T-cell (primary cell): ENCODE measurements at regions not wholly inside any gene's neighbourhood (a gene's known extent, or its start where the extent isn't known, plus 50 kb on each side); places are given as distances from the start of the nearest gene placed in this dataset.
"Not testable (repeated sequence)": the region's sequence is repeated elsewhere in the genome, so short reads cannot be mapped to it uniquely, and the experiment has no call there.

Experiments
- ATAC-seq, 4 experiments: fragments of 200-7000 bp in 3 of 4; fragments of 150-1000 bp in 1 of 4; cut with Tn5 transposase; replicated peaks in 1 of 4; 1 replicate in 3 of 4; 2 replicates in 1 of 4; pipeline ENCODE4 v1.10.0; 2021; ENCODE audit warnings: moderate library complexity in 3 of 4, mild to moderate bottlenecking in 2 of 4, moderate number of reproducible peaks in 1 of 4
- CTCF ChIA-PET, 2 donors: fragments of 300-600 bp; sonication (Branson Sonifier 250); formaldehyde crosslinking; loops; one replicate each; lab custom pipeline; 2022; ENCODE audit warnings: antibody characterized with exemption in 2 of 2; lab: Charles Lee
- POLR2A ChIA-PET, 2 donors: fragments of 300-600 bp; sonication (Branson Sonifier 250); formaldehyde crosslinking; loops; one replicate each; lab custom pipeline; 2022; ENCODE audit warnings: antibody characterized with exemption in 2 of 2; lab: Charles Lee
- DNase-seq, 35 experiments: peaks; one replicate each; pipeline versions ENCODE4 v3.0.0 to v3.0.0-alpha.2; 2013 to 2023
- H3K27ac ChIP-seq: one replicate; pipeline ENCODE4 v1.5.1; 2013; ENCODE audit warnings: low read length
- H3K27me3 ChIP-seq, 2 experiments: replicated peaks in 1 of 2; 1 replicate in 1 of 2; 2 replicates in 1 of 2; pipeline versions ENCODE4 v1.6.1 to v1.7.0; 2013; ENCODE audit warnings: low read length in 1 of 2, mixed read lengths in 1 of 2; ENCODE audit not compliant: control insufficient read depth in 2 of 2, insufficient read depth in 2 of 2; ENCODE audit errors: extremely low read depth in 1 of 2
- H3K36me3 ChIP-seq, 2 donors: 1 replicate in 1 of 2; 2 replicates in 1 of 2; pipeline versions ENCODE4 v1.6.1 to v1.7.0; 2013; ENCODE audit warnings: low read length in 1 of 2; ENCODE audit not compliant: control insufficient read depth in 2 of 2, insufficient read depth in 1 of 2; ENCODE audit errors: extremely low read depth in 1 of 2
- H3K4me1 ChIP-seq, 2 experiments: 1 replicate in 1 of 2; 2 replicates in 1 of 2; pipeline versions ENCODE4 v1.6.1 to v1.7.0; 2013; ENCODE audit warnings: low read length in 2 of 2, mixed read lengths in 1 of 2; ENCODE audit not compliant: insufficient read depth in 2 of 2, control insufficient read depth in 1 of 2; ENCODE audit errors: extremely low read depth in 1 of 2
- H3K4me3 ChIP-seq, 2 donors: 1 replicate in 1 of 2; 2 replicates in 1 of 2; pipeline versions ENCODE4 v1.5.1 to v1.7.0; 2013; ENCODE audit warnings: mild to moderate bottlenecking in 2 of 2, low read length in 1 of 2, moderate library complexity in 1 of 2; ENCODE audit not compliant: control insufficient read depth in 1 of 2; ENCODE audit errors: extremely low read depth in 1 of 2
- H3K9me3 ChIP-seq: 2 replicates; pipeline ENCODE4 v1.7.0; 2013
- H3K27ac Mint-ChIP-seq, 2 donors: one replicate each; pipeline ENCODE4 v1.8.0; 2020 to 2021; ENCODE audit warnings: mild to moderate bottlenecking in 2 of 2, mixed read lengths in 2 of 2
- H3K27me3 Mint-ChIP-seq, 2 donors: one replicate each; pipeline ENCODE4 v1.8.0; 2021 to 2022; ENCODE audit warnings: mixed read lengths in 2 of 2
- H3K36me3 Mint-ChIP-seq: one replicate; pipeline ENCODE4 v1.8.0; 2021; ENCODE audit warnings: mixed read lengths
- H3K4me1 Mint-ChIP-seq, 3 donors: one replicate each; pipeline ENCODE4 v1.8.0; 2020 to 2022; ENCODE audit warnings: mixed read lengths in 3 of 3, mild to moderate bottlenecking in 1 of 3
- H3K4me3 Mint-ChIP-seq, 3 donors: one replicate each; pipeline ENCODE4 v1.8.0; 2020 to 2022; ENCODE audit warnings: mild to moderate bottlenecking in 3 of 3, mixed read lengths in 3 of 3, moderate library complexity in 3 of 3
- H3K9me3 Mint-ChIP-seq, 3 donors: one replicate each; pipeline ENCODE4 v1.8.0; 2020 to 2022; ENCODE audit warnings: mixed read lengths in 3 of 3
- WGBS: methylation state at CpG from one replicate; pipeline ENCODE4 v1.1.5; 2013; ENCODE audit warnings: missing lambda C conversion rate; ENCODE audit not compliant: insufficient coverage; 5-methylcytosine and 5-hydroxymethylcytosine counted together

- H3K27me3 Mint-ChIP-seq, H3K9me3 Mint-ChIP-seq, H3K36me3 ChIP-seq, H3K27ac Mint-ChIP-seq, CTCF ChIA-PET, DNase-seq, H3K9me3 ChIP-seq, H3K4me3 Mint-ChIP-seq, H3K36me3 Mint-ChIP-seq, H3K4me1 Mint-ChIP-seq, POLR2A ChIA-PET, H3K4me1 ChIP-seq, ATAC-seq, H3K4me3 ChIP-seq, H3K27me3 ChIP-seq, H3K27ac ChIP-seq: not testable (repeated sequence)
- no CpG with 5 or more reads among the region's 2 CpGs for WGBS
Measured at GRCh38 chr9:22658484-22658883, 211.9 kb downstream of the DMRTA1 start.

DNA sequence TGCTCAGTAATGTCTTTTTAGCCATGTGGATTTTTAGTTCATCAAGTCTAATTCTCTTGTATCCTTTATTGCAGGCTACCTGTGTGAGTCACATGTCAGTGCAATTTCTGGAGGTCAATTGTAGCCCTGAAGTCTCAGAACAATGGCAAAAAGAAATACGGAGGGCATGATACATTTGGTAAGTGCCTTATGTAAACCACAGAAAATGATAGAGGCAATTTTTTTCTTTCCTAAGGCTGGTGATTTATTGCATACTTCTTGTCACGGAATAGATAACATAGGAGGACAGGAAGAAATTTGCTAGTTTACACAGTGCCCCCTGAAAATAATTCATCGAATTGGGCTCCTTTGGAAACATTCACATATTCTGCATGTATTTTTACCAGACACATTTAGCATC, 235.9 kb downstream of the DMRTA1 start:
- ChIA-PET POLR2A (no interaction called here), CTCF (no interaction called here)
- Histone ChIP-seq H3K9me3 (no peaks in the 10 kb centered on the region), H3K27ac (no peak overlapping the region), H3K4me1 (no peaks in the 10 kb centered on the region), H3K36me3 (no peaks in the 10 kb centered on the region), H3K27me3 (no peaks in the 10 kb centered on the region), H3K4me3 (no peak overlapping the region)
- Mint-ChIP-seq H3K4me1 (no peaks in the 10 kb centered on the region), H3K9me3 (peaks cover 7 to 15% (median 9%) of the 10 kb centered on the region in 3 donors), H3K4me3 (no peak overlapping the region), H3K27ac (no peak overlapping the region), H3K27me3 (no peaks in the 10 kb centered on the region), H3K36me3 (no peaks in the 10 kb centered on the region)
- no peak for ATAC-seq
- no peak for DNase-seq
- 60% methylated on average over 1 of the region's 3 CpGs for WGBS

GRCh38 chr9:22682961-22683699, 236.5 kb downstream of the DMRTA1 start:
- H3K36me3 Mint-ChIP-seq: no peaks in the 10 kb centered on the region
- ATAC-seq (no peak), DNase-seq (no peak)
- no CpG with 5 or more reads among the region's 4 CpGs for WGBS
- no peak overlapping the region for H3K27ac Mint-ChIP-seq
- Histone ChIP-seq H3K9me3 (no peaks in the 10 kb centered on the region), H3K27ac (no peak overlapping the region), H3K36me3 (no peaks in the 10 kb centered on the region), H3K27me3 (no peaks in the 10 kb centered on the region), H3K4me3 (no peak overlapping the region), H3K4me1 (no peaks in the 10 kb centered on the region)
- peaks cover 9 to 13% (median 11%) of the 10 kb centered on the region in 3 donors for H3K9me3 Mint-ChIP-seq
- no peak overlapping the region for H3K4me3 Mint-ChIP-seq
- POLR2A ChIA-PET: no interaction called here
- H3K27me3 Mint-ChIP-seq: no peaks in the 10 kb centered on the region
- CTCF ChIA-PET: no interaction called here
- H3K4me1 Mint-ChIP-seq: no peaks in the 10 kb centered on the region

DNA sequence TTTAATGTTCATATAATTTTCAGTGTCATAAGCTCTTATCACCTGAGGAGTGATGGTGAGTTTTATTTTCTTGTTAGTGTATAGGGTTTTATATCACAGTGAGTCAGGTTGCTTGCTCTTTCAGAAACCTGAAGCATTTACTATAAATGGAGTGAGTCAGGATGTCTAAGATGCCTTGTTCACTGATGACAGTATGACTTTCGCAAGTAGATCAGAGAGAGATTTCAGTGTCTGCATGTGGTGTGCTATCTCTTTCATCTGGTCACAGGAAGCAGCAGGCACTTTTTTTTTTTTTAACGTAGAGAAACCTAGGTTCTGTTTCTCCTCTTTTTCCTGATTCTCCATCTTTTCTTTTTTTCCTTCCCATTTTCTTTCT, 237.1 kb downstream of the DMRTA1 start:
- H3K27ac Mint-ChIP-seq: no peak overlapping the region
- H3K27me3 ChIP-seq: no peaks in the 10 kb centered on the region
- peaks cover 9 to 13% (median 11%) of the 10 kb centered on the region in 3 donors for H3K9me3 Mint-ChIP-seq
- H3K36me3 Mint-ChIP-seq: no peaks in the 10 kb centered on the region
- ChIA-PET POLR2A (no interaction called here), CTCF (no interaction called here)
- no peak overlapping the region for H3K4me3 ChIP-seq
- no peaks in the 10 kb centered on the region for H3K9me3 ChIP-seq
- H3K4me1 Mint-ChIP-seq: no peaks in the 10 kb centered on the region
- H3K27ac ChIP-seq: no peak overlapping the region
- no CpG with 5 or more reads among the region's 2 CpGs for WGBS
- H3K4me1 ChIP-seq: no peaks in the 10 kb centered on the region
- no peaks in the 10 kb centered on the region for H3K36me3 ChIP-seq
- DNase-seq: no peak
- no peaks in the 10 kb centered on the region for H3K27me3 Mint-ChIP-seq
- ATAC-seq: no peak
- no peak overlapping the region for H3K4me3 Mint-ChIP-seq

DNA sequence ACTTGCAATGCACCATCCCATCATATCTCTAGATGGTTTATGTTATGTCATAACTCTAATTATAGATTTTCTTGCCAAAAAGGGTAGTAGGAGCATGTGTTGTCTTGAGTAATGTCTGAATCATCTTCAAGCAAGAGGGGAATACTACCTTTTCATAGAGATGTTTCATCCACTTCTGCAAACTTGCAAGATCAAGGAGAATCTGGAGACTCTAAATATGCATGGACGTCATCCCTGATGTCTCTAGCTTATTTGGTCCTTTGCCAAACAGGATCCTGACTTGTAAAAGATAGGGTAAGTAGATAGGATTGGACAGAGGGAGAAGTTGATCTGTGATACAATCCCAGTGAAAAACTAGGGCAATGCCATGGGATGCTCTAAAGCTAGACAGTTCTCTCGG, 246.5 kb downstream of the DMRTA1 start:
- Histone ChIP-seq H3K4me1 (no peaks in the 10 kb centered on the region), H3K36me3 (no peaks in the 10 kb centered on the region), H3K9me3 (peaks cover 2% of the 10 kb centered on the region), H3K27ac (no peak overlapping the region), H3K27me3 (no peaks in the 10 kb centered on the region), H3K4me3 (no peak overlapping the region)
- ATAC-seq (no peak), DNase-seq (no peak)
- H3K27me3 Mint-ChIP-seq: no peaks in the 10 kb centered on the region
- WGBS: 66% methylated on average over 2 of the region's 2 CpGs
- H3K4me3 Mint-ChIP-seq: no peak overlapping the region
- peaks cover 0 to 9% (median 9%) of the 10 kb centered on the region in 3 donors for H3K9me3 Mint-ChIP-seq
- POLR2A ChIA-PET: no interaction called here
- H3K36me3 Mint-ChIP-seq: no peaks in the 10 kb centered on the region
- H3K4me1 Mint-ChIP-seq: no peaks in the 10 kb centered on the region
- H3K27ac Mint-ChIP-seq: no peak overlapping the region
- CTCF ChIA-PET: no interaction called here

DNA sequence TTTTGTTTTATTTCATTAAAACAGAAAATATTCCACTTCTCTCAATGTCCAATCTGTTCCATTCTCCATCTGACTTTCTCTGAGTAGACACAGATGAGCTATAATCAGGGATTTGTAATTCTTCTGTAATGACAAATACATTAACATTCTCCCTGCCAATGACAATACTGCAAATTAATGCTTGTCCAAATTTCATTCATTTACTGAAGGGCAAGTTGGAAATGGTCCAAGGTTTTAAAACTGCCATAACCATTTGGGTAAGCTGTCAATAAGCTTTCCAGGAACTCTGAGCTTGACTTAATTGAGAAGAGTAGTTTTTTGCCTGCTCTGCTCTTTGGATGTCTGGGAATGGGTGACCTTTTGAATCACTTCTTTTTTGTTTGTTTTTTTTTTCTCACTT, 253.5 kb downstream of the DMRTA1 start:
- peaks cover 0 to 23% (median 7%) of the 10 kb centered on the region in 3 donors for H3K9me3 Mint-ChIP-seq
- H3K27ac Mint-ChIP-seq: no peak overlapping the region
- H3K4me3 Mint-ChIP-seq: no peak overlapping the region
- CTCF ChIA-PET: no interaction called here
- Histone ChIP-seq H3K4me1 (no peaks in the 10 kb centered on the region), H3K4me3 (no peak overlapping the region), H3K36me3 (no peaks in the 10 kb centered on the region), H3K27me3 (no peaks in the 10 kb centered on the region), H3K9me3 (peaks cover 4% of the 10 kb centered on the region), H3K27ac (no peak overlapping the region)
- DNase-seq (no peak), ATAC-seq (no peak)
- H3K27me3 Mint-ChIP-seq: no peaks in the 10 kb centered on the region
- H3K4me1 Mint-ChIP-seq: no peaks in the 10 kb centered on the region
- no peaks in the 10 kb centered on the region for H3K36me3 Mint-ChIP-seq
- POLR2A ChIA-PET: no interaction called here

GRCh38 chr9:22718653-22719052, 272.0 kb downstream of the DMRTA1 start:
- H3K27ac ChIP-seq: no peak overlapping the region
- H3K4me3 Mint-ChIP-seq: no peak overlapping the region
- H3K36me3 ChIP-seq: no peaks in the 10 kb centered on the region
- H3K36me3 Mint-ChIP-seq: no peaks in the 10 kb centered on the region
- no CpG with 5 or more reads among the region's 1 CpG for WGBS
- ATAC-seq (no peak), DNase-seq (no peak)
- H3K4me1 ChIP-seq: no peaks in the 10 kb centered on the region
- no peak overlapping the region for H3K27ac Mint-ChIP-seq
- H3K4me1 Mint-ChIP-seq: no peaks in the 10 kb centered on the region
- ChIA-PET POLR2A (no interaction called here), CTCF (no interaction called here)
- peaks cover 4 to 8% (median 7%) of the 10 kb centered on the region in 3 donors for H3K9me3 Mint-ChIP-seq
- no peaks in the 10 kb centered on the region for H3K27me3 ChIP-seq
- no peaks in the 10 kb centered on the region for H3K9me3 ChIP-seq
- H3K4me3 ChIP-seq: no peak overlapping the region
- no peaks in the 10 kb centered on the region for H3K27me3 Mint-ChIP-seq
